Endothelial cell (in vitro differentiated cells): ENCODE measurements at regions not wholly inside any gene's neighbourhood (a gene's known extent, or its start where the extent isn't known, plus 50 kb on each side); places are given as distances from the start of the nearest gene placed in this dataset.
A peak's percentile ranks its signal among the peaks of the same experiment; 100 is the strongest.

Experiments
- DNase-seq: peaks from one replicate; pipeline ENCODE4 v3.0.0; 2021; ENCODE audit warnings: low spot score
- H3K27ac Mint-ChIP-seq: one replicate; pipeline ENCODE4 v1.8.0; 2021; ENCODE audit warnings: mixed read lengths, inconsistent platforms; ENCODE audit not compliant: unreplicated experiment
- H3K27me3 Mint-ChIP-seq: one replicate; pipeline ENCODE4 v1.8.0; 2021; ENCODE audit warnings: mild to moderate bottlenecking, moderate library complexity, mixed read lengths, inconsistent platforms; ENCODE audit not compliant: unreplicated experiment
- H3K36me3 Mint-ChIP-seq: one replicate; pipeline ENCODE4 v1.8.0; 2021; ENCODE audit warnings: mild to moderate bottlenecking, low read depth, mixed read lengths, inconsistent platforms; ENCODE audit not compliant: unreplicated experiment
- H3K4me1 Mint-ChIP-seq: one replicate; pipeline ENCODE4 v1.8.0; 2021; ENCODE audit warnings: mild to moderate bottlenecking, mixed read lengths, inconsistent platforms; ENCODE audit not compliant: unreplicated experiment
- H3K4me3 Mint-ChIP-seq: one replicate; pipeline ENCODE4 v1.8.0; 2021; ENCODE audit warnings: mild to moderate bottlenecking, mixed read lengths, inconsistent platforms; ENCODE audit not compliant: unreplicated experiment
- H3K9me3 Mint-ChIP-seq: one replicate; pipeline ENCODE4 v1.8.0; 2021; ENCODE audit warnings: mixed read lengths, inconsistent platforms; ENCODE audit not compliant: unreplicated experiment
- microRNA-seq: library from miRNA; unstranded; fragments of <30 nt; microRNA quantifications from one replicate; pipeline ENCODE4, GENCODE V29; 2020; ENCODE audit not compliant: unreplicated experiment
- TF ChIP-seq, protein P1 (sequence below): fragments of 200-600 bp; sonication (generic); IDR thresholded peaks from one replicate; pipeline ENCODE4 v1.5.0; 2021; ENCODE audit warnings: antibody characterized with exemption; ENCODE audit not compliant: unreplicated experiment

DNA sequence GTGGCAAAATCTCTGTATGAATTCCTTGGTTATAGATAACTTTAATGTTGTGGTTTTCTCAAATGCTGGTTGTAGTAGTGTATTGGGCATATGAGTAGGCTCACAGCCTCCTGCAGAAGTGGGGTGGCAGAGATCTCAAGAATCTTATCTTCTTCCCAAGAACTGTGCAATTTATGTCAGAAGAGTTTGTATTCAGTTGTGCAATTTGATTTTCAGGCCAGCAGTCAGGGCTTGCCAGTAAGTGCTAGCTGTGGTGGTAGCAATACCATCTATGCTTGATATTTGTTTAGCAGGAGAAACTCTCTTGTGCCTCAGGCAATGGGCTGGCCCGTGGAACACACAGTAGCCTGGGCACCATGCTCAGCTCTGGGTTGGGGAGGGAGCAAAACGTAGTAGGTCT, 58.4 kb upstream of the GOLIM4 start:
- peaks cover 9% of the 10 kb centered on the region for H3K9me3 Mint-ChIP-seq
- H3K27ac Mint-ChIP-seq, result no peak overlapping the region
- peaks cover 17% of the 10 kb centered on the region for H3K36me3 Mint-ChIP-seq
- H3K4me3 Mint-ChIP-seq, result no peak overlapping the region
- H3K27me3 Mint-ChIP-seq, result peaks cover 2% of the 10 kb centered on the region
- H3K4me1 Mint-ChIP-seq, result peaks cover 31% of the 10 kb centered on the region
- TF ChIP-seq, protein P1, sequence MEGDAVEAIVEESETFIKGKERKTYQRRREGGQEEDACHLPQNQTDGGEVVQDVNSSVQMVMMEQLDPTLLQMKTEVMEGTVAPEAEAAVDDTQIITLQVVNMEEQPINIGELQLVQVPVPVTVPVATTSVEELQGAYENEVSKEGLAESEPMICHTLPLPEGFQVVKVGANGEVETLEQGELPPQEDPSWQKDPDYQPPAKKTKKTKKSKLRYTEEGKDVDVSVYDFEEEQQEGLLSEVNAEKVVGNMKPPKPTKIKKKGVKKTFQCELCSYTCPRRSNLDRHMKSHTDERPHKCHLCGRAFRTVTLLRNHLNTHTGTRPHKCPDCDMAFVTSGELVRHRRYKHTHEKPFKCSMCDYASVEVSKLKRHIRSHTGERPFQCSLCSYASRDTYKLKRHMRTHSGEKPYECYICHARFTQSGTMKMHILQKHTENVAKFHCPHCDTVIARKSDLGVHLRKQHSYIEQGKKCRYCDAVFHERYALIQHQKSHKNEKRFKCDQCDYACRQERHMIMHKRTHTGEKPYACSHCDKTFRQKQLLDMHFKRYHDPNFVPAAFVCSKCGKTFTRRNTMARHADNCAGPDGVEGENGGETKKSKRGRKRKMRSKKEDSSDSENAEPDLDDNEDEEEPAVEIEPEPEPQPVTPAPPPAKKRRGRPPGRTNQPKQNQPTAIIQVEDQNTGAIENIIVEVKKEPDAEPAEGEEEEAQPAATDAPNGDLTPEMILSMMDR, result no peak
- no peak for DNase-seq

DNA sequence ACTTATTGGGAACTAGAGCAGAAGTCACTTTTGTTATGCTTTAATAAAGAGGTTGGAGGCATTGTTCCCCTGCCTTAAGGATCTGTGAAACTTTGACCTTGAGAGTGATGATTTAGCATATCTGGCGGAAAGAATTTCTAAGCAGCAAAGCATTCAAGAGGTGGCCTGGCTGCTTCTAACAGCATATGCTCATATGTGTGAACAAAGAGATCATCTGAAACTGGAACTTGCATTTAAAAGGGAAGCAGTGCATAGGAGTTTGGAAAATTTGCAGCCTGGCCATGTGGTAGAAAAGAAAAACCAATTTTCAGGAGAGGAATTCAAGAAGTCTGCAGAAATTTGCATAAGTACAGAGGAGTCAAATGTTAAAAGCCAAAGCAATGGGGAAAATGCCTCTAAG, 56.4 kb upstream of the GOLIM4 start:
- Mint-ChIP-seq H3K27me3 (no peaks in the 10 kb centered on the region), H3K9me3 (peaks cover 9% of the 10 kb centered on the region), H3K36me3 (peaks cover 17% of the 10 kb centered on the region), H3K4me3 (peak overlapping the region; percentile 49), H3K27ac (no peak overlapping the region), H3K4me1 (peaks cover 15% of the 10 kb centered on the region)
- TF ChIP-seq, protein P1, result no peak
- DNase-seq, result no peak

Small RNAs in the stretch of these regions (microRNA-seq; reads per million reads assigned to microRNA genes)
- 13.1 reads per million, percentile 62 among the genes with 10 or more reads in this experiment for gene MIR551B
